ENCODE measurements at regions not wholly inside any gene's neighbourhood (a gene's known extent, or its start where the extent isn't known, plus 50 kb on each side); places are given as distances from the start of the nearest gene placed in this dataset.

- FAIRE-seq (no peak), DNase-seq (ENCODE audit: low read depth, low spot score) (no peak)
- H3K27ac ChIP-seq (ENCODE audit: insufficient read depth, low read depth, low read length), result no peak overlapping the region
- no peaks in the 10 kb centered on the region for H3K9me1 ChIP-seq (replicated peaks; ENCODE audit: control insufficient read depth, extremely low read depth, insufficient read depth, low read length)
- no peaks in the 10 kb centered on the region for H3K36me3 ChIP-seq (ENCODE audit: control insufficient read depth in 2 of 2, extremely low read depth in 1 of 2, insufficient read depth in 2 of 2, low read length in 2 of 2)
- no peaks in the 10 kb centered on the region for H4K20me1 ChIP-seq (replicated peaks; ENCODE audit: control insufficient read depth, extremely low read depth, insufficient read depth, low read length)
- no peak overlapping the region for H3K9ac ChIP-seq (replicated peaks; ENCODE audit: extremely low read depth, insufficient read depth, low read length)
- H2AFZ ChIP-seq (ENCODE audit: low read depth, low read length), result no peak overlapping the region
- CTCF ChIA-PET, result interaction anchor here (1.2 to 2.8 kb wide), 4 partner anchors 15 to 380 kb away, joined by 3 to 11 read pairs (median 6); no protein-coding TSS in a partner anchor
- H3K4me1 ChIP-seq (ENCODE audit: control insufficient read depth, extremely low read depth, insufficient read depth, low read length), result no peaks in the 10 kb centered on the region
- H3K27me3 ChIP-seq (ENCODE audit: control insufficient read depth in 2 of 2, insufficient read depth in 2 of 2, low read length in 2 of 2), result peaks cover 4 to 45% of the 10 kb centered on the region in 2 experiments
- POLR2A ChIA-PET, result no interaction called here
- intact Hi-C loops (cut with micrococcal nuclease), result no loop called here
- no peak for TF ChIP-seq POLR2AphosphoS5 (IDR thresholded peaks at IDR 0.05; ENCODE audit: insufficient read depth, low read depth, low read length)
- no peak for TF ChIP-seq EZH2 (IDR thresholded peaks at IDR 0.05; ENCODE audit: borderline replicate concordance, low read depth, low read length, severe bottlenecking)
- no peak for TF ChIP-seq CTCF (IDR thresholded peaks at IDR 0.05; ENCODE audit: extremely low read depth in 1 of 2, insufficient read depth in 1 of 2, low read depth in 1 of 2, low read length in 2 of 2)
- no peak for TF ChIP-seq FOS (IDR thresholded peaks at IDR 0.05; ENCODE audit: borderline replicate concordance, insufficient read depth, low read length)
- TF ChIP-seq GATA2 (IDR thresholded peaks at IDR 0.05; ENCODE audit: insufficient read depth, insufficient read length, low read depth, low read length), result no peak
- no peak for TF ChIP-seq POLR2A (IDR thresholded peaks at IDR 0.05; ENCODE audit: low read depth, low read length)
- no peak for TF ChIP-seq MYC (IDR thresholded peaks at IDR 0.05; ENCODE audit: low read depth, low read length)
- no peak for TF ChIP-seq JUN (IDR thresholded peaks at IDR 0.05; ENCODE audit: borderline replicate concordance, insufficient read depth, insufficient read length, low read depth)
- TF ChIP-seq MAX (IDR thresholded peaks at IDR 0.05; ENCODE audit: insufficient read depth, insufficient read length), result no peak
- H3K9me3 ChIP-seq (replicated peaks; ENCODE audit: control insufficient read depth, insufficient read depth, low read length), result no peaks in the 10 kb centered on the region
- BruUV-seq (replicated peaks), result no TSS peak
- H3K4me2 ChIP-seq (ENCODE audit: insufficient read depth, low read length), result no peak overlapping the region
- H3K4me3 ChIP-seq (replicated peaks in 1 of 3; ENCODE audit: insufficient read depth in 1 of 3, low read depth in 1 of 3, low read length in 3 of 3), result no peak overlapping the region
- dilution Hi-C loops (cut with MboI; ENCODE audit: extremely low pct_ligation_motif_present, low sequenced_read_pairs), result no loop called here
- no peaks in the 10 kb centered on the region for H3K79me2 ChIP-seq (ENCODE audit: control insufficient read depth, insufficient read depth, low read length)
These were observed 107.1 kb upstream of the ARHGAP24 start for GRCh38 chr4:85367815-85368214.
